GM18870 (cell line): ENCODE measurements at regions not wholly inside any gene's neighbourhood (a gene's known extent, or its start where the extent isn't known, plus 50 kb on each side); places are given as distances from the start of the nearest gene placed in this dataset.

Experiments
- ATAC-seq: cut with Tn5 transposase; IDR thresholded peaks from one replicate; pipeline ENCODE4 v1.9.1; 2021; ENCODE audit warnings: moderate library complexity; ENCODE audit not compliant: unreplicated experiment

DNA sequence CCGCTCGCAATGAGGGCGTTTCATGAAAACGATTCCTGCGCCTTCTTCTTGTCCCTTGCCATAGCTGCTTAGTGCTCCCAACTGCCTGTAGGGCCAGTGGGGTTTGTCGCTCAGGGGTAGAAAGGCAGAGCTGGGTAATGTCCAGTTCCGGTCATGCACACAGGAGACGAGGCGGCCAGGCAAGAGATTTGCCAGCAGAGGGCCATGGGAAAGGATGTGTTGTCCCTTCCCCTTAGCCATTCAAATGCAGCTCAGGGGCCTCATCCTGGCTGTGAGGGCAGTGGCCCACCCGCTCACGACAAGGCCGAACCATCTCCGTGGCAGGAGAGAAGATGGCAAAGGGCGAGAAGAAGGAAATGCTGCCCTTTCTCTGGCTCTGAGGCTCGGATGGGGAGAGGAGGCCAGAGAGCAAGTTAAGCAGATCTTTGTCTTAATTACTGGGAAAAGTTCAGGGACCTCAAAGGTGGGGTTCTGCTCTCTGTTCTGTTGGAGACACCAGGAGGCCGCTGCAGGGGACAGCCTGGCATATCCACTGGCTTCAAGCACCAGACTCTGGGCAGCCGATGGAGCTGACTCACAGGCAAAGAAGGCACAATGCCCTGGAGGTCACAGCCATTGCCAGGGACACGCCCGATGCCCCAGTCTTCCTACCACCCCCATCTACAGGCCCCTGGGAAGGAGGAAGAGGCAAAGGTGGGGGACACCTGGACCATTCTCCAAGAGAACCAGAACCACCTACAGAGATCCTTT, 534.8 kb upstream of the MGMT start:
- ATAC-seq: no peak

DNA sequence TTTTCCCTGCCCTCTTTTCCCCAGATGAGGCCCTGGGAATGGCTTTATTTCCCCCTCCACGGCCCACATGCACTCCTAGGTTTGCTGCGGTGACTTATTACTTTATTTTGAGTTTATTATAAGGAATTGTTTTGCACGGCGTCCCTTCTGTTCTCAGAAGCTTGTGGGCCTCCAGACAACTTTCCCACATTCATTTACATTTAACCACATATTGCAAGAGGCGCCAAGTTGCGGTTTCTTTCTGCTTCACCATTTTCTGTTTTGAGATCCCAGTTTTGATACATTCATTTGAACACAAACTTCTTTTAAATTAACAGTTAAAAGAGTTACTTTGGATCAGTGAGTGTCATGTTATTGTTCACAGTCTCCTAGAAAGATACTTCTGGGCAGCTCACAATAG, 532.5 kb upstream of the MGMT start:
- ATAC-seq: no peak

GRCh38 chr10:128936392-128936791, 530.6 kb upstream of the MGMT start:
- no peak for ATAC-seq

DNA sequence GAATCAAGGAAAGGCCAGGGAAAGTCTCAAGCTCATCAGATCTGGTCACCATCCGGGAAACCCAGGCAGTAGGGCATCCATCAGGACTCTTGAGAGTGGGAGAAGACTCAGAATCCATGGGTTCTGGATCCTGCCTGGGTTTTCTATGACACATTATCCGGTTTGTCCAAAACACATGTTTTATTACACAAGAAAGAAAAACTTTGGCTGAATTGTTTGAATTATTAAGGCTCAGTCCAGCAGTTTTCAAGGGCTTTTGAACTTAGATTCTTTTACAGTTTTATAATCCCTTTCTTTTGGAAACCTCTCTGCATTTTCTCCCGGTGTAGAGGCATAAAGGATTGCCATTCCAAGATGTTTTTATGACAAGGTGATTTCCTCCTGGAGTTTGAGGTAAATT, 528.5 kb upstream of the MGMT start:
- no peak for ATAC-seq

DNA sequence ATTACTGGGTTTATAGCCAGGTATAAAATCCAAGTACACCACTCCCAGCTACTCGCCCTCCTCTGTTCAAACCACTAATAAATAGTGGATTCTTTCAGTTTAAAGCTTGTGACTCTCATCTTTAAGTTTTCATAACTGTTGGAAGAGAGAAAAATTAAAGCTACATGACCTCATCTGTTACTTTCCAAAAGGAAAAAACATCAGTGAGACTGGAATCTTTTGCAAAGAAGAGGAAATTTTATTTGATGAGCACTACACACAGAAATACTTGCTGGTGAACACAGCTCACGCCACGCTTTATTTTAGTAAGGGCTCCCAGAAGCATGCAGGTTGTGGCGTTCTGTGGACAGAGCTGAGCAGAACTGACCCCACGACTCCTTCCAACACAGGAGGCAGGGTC, 527.0 kb upstream of the MGMT start:
- no peak for ATAC-seq

- no peak for ATAC-seq
Measured at GRCh38 chr10:128943111-128943510, 523.9 kb upstream of the MGMT start.

DNA sequence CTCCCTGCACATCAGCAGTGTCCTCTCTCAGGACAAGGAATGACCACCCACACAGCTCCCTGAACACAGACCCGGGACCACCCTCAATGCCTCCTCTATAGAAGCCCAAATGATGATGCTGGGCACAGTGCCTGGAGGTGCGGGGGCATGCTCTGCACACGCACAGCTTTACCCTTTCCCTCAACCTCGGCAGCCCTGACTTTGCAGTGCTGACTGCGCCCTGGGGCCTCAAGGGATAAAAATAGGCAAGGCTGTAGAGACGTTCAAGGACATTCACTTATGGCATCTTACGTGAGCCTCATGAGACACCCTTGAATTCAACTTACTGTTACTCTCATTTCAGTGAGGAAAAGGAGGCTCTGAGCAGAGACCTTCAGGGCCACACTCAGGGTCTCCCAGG, 521.6 kb upstream of the MGMT start:
- ATAC-seq: no peak

DNA sequence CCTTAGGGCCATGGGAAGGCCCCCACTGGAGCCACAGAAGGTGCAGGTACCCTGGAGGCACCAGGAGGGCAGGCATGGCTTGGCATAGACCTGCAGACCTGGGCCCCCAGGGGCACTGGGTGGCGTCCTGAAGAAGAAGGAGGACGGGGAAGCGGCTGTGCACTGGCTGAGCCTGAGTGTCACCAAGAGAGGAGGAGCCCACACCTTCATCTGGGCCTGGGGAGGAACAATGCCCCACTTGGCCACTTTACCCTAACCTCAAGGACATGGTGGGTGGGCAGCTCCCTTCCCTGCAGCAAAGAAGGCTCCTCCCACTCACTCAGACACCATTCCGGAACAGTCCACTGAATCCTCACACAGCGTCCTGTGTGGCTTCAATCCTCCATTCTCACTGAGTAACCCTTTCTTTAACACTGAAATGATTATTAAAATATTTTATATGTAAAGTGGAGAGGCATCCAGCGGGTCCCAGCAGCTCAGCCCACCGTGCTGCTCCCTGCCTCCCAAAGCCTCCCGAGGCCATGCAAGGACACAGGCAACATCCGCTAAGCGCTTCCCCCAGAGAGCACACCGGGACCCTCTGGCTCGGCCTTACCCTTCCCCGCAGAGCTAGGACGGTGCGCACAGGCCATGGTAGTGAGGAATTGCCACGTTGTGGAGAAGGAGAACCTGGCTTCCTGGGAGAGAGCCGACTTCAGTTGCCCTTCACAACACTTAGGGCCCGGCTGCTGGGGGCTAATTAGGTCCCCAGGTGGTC, 516.7 kb upstream of the MGMT start:
- ATAC-seq: no peak

- no peak for ATAC-seq
Measured at GRCh38 chr10:128950916-128951275, 516.1 kb upstream of the MGMT start.

GRCh38 chr10:128952856-128953255, 514.2 kb upstream of the MGMT start:
- ATAC-seq: no peak

DNA sequence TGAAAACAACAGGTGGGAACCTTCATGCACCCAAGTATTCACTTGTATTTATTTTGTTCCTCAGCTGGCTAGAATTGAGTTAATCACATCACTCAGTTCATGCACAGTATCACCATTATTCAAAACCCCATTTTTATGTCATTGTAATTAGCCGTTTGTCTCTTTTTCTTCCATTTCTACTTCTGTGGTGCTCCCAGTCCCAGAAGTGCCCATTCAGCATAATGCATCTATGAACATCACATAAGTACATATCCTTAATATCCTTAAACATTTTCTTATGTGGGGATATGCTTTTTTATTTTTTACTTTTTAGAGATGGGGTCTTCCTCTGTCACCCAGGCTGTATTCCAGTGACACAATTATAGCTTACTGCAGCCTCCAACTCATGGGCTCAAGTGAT, 510.9 kb upstream of the MGMT start:
- ATAC-seq: no peak

GRCh38 chr10:128957221-128957620, 509.8 kb upstream of the MGMT start:
- no peak for ATAC-seq

GRCh38 chr10:128958834-128959690, 508.0 kb upstream of the MGMT start:
- ATAC-seq: no peak

DNA sequence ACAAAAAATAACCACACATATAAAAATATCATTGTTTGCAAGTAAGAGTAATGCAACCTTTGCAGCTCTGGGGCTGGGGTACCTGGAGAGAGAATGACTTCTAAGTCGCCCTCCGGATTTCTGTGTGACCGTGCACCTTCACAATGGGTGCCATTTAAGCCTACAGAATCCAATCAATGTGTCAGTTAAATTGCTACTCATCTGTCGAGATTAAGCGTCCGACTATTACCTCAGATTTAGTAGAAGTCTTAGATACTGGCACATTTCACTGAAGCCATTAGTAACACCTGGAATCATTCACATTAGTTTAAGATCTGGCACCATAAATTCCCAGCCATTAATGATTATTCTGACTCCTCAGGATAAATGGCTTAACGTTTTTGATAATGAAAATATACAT, 507.3 kb upstream of the MGMT start:
- no peak for ATAC-seq

DNA sequence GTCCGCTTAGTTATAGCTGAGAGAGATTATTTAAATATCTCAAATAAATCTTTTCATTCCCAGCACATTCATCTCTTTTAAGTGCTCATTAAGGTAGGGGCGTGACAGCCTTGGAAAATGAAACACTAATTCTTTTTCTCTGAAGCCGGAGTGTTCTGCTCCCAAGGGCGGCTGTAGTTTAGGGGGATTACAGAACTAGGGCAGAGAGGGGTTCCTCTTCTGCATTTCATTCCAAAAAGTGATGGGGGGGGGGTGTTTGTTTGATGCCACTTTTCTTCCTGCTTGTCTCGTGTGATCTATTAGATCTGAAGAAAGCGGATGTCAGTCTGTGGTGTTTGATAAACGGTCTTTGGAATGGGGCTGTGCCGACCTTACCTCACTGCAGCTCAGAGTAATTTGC, 506.5 kb upstream of the MGMT start:
- no peak for ATAC-seq

DNA sequence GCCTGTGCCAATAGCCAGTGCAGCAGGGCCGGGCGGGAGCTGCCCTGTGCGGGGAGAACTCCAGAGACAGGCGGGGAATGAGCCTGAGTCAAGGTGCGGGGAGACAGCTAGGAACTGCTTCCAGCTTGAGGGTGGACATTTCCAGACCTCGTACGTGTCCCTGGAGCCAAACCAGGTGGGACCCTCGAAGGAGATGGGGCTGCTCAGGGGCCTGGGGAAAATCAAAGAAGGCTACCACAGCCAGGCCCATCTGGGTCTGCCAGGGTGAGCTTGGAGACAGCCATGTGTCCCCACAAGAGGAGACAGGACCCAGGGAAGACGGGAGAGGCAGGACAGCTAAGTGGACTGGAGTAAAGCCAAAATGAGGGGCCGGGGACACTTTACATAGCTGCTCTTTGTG, 504.9 kb upstream of the MGMT start:
- no peak for ATAC-seq

- ATAC-seq: no peak
Measured at GRCh38 chr10:128963211-128964099, 503.6 kb upstream of the MGMT start.

GRCh38 chr10:128964100-128964403, 503.0 kb upstream of the MGMT start:
- no peak for ATAC-seq

- ATAC-seq: no peak
Measured at GRCh38 chr10:128967980-128968756, 498.9 kb upstream of the MGMT start.

GRCh38 chr10:128969551-128969950, 497.5 kb upstream of the MGMT start:
- no peak for ATAC-seq
